HepG2 (cell line): ENCODE measurements at regions not wholly inside any gene's neighbourhood (a gene's known extent, or its start where the extent isn't known, plus 50 kb on each side); places are given as distances from the start of the nearest gene placed in this dataset.

Experiments
- ARNTL ChIP-seq: sonication (generic); formaldehyde crosslinking; IDR thresholded peaks from 2 replicates; pipeline ENCODE4 v1.4.0; 2020; ENCODE audit warnings: mild to moderate bottlenecking, missing genetic modification reagents
- CCAR2 ChIP-seq: fragments of 200-400 bp; formaldehyde crosslinking; optimal IDR thresholded peaks from 2 replicates; pipeline ENCODE3; 2018; ENCODE audit warnings: low read depth, mild to moderate bottlenecking, low read length, moderate library complexity
- EED ChIP-seq: sonication (generic); formaldehyde crosslinking; IDR thresholded peaks from 2 replicates; pipeline ENCODE4 v1.5.0; 2020; ENCODE audit warnings: mild to moderate bottlenecking, missing genetic modification reagents
- GABPB1 ChIP-seq: IDR thresholded peaks from 2 replicates; pipeline ENCODE4 v1.6.1; 2016; ENCODE audit warnings: mild to moderate bottlenecking, missing genetic modification reagents, moderate library complexity, missing compliant biosample characterization
- GATAD2A ChIP-seq: IDR thresholded peaks from 2 replicates; pipeline ENCODE4 v1.6.1; 2016
- HMGXB4 ChIP-seq, 2 experiments: sonication (generic) in 1 of 2; formaldehyde crosslinking in 1 of 2; IDR thresholded peaks; 2 replicates each; pipeline versions ENCODE4 v1.4.0 to v1.6.1; 2018 to 2020; ENCODE audit warnings: missing genetic modification reagents in 2 of 2, borderline replicate concordance in 1 of 2, low read depth in 1 of 2, mild to moderate bottlenecking in 1 of 2, missing biosample characterization in 1 of 2
- HNF4G ChIP-seq, 2 experiments: sonication (generic) in 1 of 2; formaldehyde crosslinking in 1 of 2; IDR thresholded peaks; 2 replicates each; pipeline versions ENCODE4 v1.4.0 to v1.6.1; 2011 to 2020; ENCODE audit warnings: borderline replicate concordance in 2 of 2, low read depth in 2 of 2, mild to moderate bottlenecking in 2 of 2, low read length in 1 of 2, missing genetic modification reagents in 1 of 2, moderate library complexity in 1 of 2
- HNRNPUL1 ChIP-seq: fragments of 200-400 bp; formaldehyde crosslinking; IDR thresholded peaks from 2 replicates; pipeline ENCODE4 v1.6.1; 2017; ENCODE audit warnings: low read depth, mild to moderate bottlenecking, low read length, moderate library complexity
- NCOA2 ChIP-seq: sonication (generic); formaldehyde crosslinking; IDR thresholded peaks from 2 replicates; pipeline ENCODE4 v1.8.0; 2022; ENCODE audit warnings: inconsistent platforms
- PATZ1 ChIP-seq: sonication (generic); formaldehyde crosslinking; IDR thresholded peaks from 2 replicates; pipeline ENCODE4 v1.4.0; 2020; ENCODE audit warnings: missing genetic modification reagents
- SKI ChIP-seq: fragments of 450-650 bp; IDR thresholded peaks from one replicate; pipeline ENCODE4 v1.6.1; 2018; ENCODE audit warnings: mild to moderate bottlenecking; ENCODE audit not compliant: partially characterized antibody
- SRSF1 ChIP-seq: fragments of 200-400 bp; formaldehyde crosslinking; optimal IDR thresholded peaks from 2 replicates; pipeline ENCODE3; 2017; ENCODE audit warnings: mild to moderate bottlenecking, low read depth, low read length, moderate library complexity
- TEAD2 ChIP-seq: sonication (generic); formaldehyde crosslinking; IDR thresholded peaks from 2 replicates; pipeline ENCODE4 v1.9.0; 2021; ENCODE audit warnings: missing genetic modification reagents
- ZBTB42 ChIP-seq: sonication (generic); formaldehyde crosslinking; IDR thresholded peaks from 2 replicates; pipeline ENCODE4 v1.5.0; 2020; ENCODE audit warnings: mild to moderate bottlenecking, missing genetic modification reagents
- ZNF598 ChIP-seq: sonication (generic); formaldehyde crosslinking; IDR thresholded peaks from 2 replicates; pipeline ENCODE4 v1.5.1; 2020; ENCODE audit warnings: mild to moderate bottlenecking, missing genetic modification reagents, borderline replicate concordance
- ZNF672 ChIP-seq: sonication (generic); formaldehyde crosslinking; IDR thresholded peaks from 2 replicates; pipeline ENCODE4 v1.8.1; 2022; ENCODE audit warnings: missing genetic modification reagents
- ZNF749 ChIP-seq: sonication (generic); formaldehyde crosslinking; IDR thresholded peaks from 2 replicates; pipeline ENCODE4 v1.8.0; 2022; ENCODE audit warnings: mild to moderate bottlenecking, missing genetic modification reagents, moderate library complexity, borderline replicate concordance
- ZNF776 ChIP-seq: sonication (generic); formaldehyde crosslinking; IDR thresholded peaks from 2 replicates; pipeline ENCODE4 v1.4.0; 2020; ENCODE audit warnings: mild to moderate bottlenecking, missing genetic modification reagents
- ZSCAN22 ChIP-seq: sonication (generic); formaldehyde crosslinking; IDR thresholded peaks from 2 replicates; pipeline ENCODE4 v1.4.0; 2020; ENCODE audit warnings: mild to moderate bottlenecking, missing genetic modification reagents
- TF ChIP-seq, protein P1 (sequence below): sonication (generic); formaldehyde crosslinking; IDR thresholded peaks from 2 replicates; pipeline ENCODE4 v1.4.0; 2020; ENCODE audit warnings: missing genetic modification reagents
- TF ChIP-seq, protein P2 (sequence below): sonication (generic); formaldehyde crosslinking; IDR thresholded peaks from 2 replicates; pipeline ENCODE4 v1.5.0; 2020; ENCODE audit warnings: mild to moderate bottlenecking, missing genetic modification reagents

DNA sequence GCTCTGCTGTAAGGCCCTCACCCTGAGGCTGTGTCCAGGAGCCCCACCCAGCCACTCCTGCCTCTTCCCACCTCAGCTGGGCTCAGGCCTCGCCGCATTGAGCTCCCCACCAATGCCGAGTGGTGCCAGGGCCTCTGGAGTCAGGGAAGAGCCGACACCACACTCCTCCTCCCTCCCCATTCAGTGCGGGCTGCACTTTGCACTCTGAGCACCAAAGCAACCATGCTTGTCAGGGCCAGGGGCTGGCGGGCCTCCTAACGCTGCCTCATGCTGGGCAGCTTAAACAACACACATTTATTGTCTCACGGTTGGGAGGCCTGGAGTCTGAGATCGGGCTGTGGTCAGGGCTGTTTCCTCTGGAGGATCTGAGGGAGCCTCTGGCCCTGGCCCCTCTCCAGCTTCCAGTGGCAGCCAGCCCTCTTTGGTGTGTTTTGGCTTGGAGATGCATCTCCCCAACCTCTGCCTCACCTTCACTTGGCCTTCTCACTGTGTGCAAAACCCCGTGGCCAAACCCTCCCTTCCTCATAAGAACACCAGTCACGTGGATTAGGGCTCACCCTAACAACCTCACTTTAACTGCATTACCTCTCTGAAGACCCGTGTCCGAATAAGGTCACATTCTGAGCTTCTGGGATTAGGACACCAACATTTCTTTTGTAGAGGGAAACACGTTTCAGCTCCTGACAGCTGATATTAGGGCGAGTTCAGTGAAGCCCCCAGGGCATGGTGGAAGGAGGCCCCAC lies 157.8 kb downstream of the MED10 start (continued):
- TF ChIP-seq ZNF672 (CRISPR knock-in tag): no peak
- TF ChIP-seq ZSCAN22: no peak
- TF ChIP-seq ZNF598 (CRISPR knock-in tag): no peak
- no peak; a peak in 1 of 4 replicates for TF ChIP-seq HMGXB4 (CRISPR knock-in tag; IDR thresholded peaks at IDR 0.05; ENCODE audit: borderline replicate concordance in 1 of 2, low read depth in 1 of 2)
- 0 out of 2 replicates have a peak, but pooled peaks have one; percentile 41 for TF ChIP-seq ZBTB42
- TF ChIP-seq ZNF776 (CRISPR knock-in tag): no peak
- no peak for TF ChIP-seq NCOA2 (CRISPR knock-in tag)
- TF ChIP-seq PATZ1: peak; percentile 63
- TF ChIP-seq CCAR2: no peak
- TF ChIP-seq, protein P1, sequence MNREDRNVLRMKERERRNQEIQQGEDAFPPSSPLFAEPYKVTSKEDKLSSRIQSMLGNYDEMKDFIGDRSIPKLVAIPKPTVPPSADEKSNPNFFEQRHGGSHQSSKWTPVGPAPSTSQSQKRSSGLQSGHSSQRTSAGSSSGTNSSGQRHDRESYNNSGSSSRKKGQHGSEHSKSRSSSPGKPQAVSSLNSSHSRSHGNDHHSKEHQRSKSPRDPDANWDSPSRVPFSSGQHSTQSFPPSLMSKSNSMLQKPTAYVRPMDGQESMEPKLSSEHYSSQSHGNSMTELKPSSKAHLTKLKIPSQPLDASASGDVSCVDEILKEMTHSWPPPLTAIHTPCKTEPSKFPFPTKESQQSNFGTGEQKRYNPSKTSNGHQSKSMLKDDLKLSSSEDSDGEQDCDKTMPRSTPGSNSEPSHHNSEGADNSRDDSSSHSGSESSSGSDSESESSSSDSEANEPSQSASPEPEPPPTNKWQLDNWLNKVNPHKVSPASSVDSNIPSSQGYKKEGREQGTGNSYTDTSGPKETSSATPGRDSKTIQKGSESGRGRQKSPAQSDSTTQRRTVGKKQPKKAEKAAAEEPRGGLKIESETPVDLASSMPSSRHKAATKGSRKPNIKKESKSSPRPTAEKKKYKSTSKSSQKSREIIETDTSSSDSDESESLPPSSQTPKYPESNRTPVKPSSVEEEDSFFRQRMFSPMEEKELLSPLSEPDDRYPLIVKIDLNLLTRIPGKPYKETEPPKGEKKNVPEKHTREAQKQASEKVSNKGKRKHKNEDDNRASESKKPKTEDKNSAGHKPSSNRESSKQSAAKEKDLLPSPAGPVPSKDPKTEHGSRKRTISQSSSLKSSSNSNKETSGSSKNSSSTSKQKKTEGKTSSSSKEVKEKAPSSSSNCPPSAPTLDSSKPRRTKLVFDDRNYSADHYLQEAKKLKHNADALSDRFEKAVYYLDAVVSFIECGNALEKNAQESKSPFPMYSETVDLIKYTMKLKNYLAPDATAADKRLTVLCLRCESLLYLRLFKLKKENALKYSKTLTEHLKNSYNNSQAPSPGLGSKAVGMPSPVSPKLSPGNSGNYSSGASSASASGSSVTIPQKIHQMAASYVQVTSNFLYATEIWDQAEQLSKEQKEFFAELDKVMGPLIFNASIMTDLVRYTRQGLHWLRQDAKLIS (CRISPR knock-in tag): no peak
- no peak for TF ChIP-seq ARNTL (CRISPR knock-in tag)
- TF ChIP-seq GABPB1 (CRISPR knock-in tag): peak; percentile 51
- TF ChIP-seq HNF4G (IDR thresholded peaks at IDR 0.05; ENCODE audit: borderline replicate concordance, low read depth, low read length): peak; percentile 63; the same call in 1 of the 2 replicates
- peak; percentile 67; the same call in 1 of the 2 replicates for TF ChIP-seq HNF4G (CRISPR knock-in tag; IDR thresholded peaks at IDR 0.05; ENCODE audit: borderline replicate concordance, low read depth)
- no peak for TF ChIP-seq SKI
- TF ChIP-seq HNRNPUL1: no peak
- TF ChIP-seq TEAD2: no peak
- TF ChIP-seq SRSF1: no peak
- TF ChIP-seq EED (CRISPR knock-in tag): no peak
- peak; percentile 61 for TF ChIP-seq GATAD2A (CRISPR knock-in tag)
- no peak for TF ChIP-seq ZNF749
- TF ChIP-seq, protein P2, sequence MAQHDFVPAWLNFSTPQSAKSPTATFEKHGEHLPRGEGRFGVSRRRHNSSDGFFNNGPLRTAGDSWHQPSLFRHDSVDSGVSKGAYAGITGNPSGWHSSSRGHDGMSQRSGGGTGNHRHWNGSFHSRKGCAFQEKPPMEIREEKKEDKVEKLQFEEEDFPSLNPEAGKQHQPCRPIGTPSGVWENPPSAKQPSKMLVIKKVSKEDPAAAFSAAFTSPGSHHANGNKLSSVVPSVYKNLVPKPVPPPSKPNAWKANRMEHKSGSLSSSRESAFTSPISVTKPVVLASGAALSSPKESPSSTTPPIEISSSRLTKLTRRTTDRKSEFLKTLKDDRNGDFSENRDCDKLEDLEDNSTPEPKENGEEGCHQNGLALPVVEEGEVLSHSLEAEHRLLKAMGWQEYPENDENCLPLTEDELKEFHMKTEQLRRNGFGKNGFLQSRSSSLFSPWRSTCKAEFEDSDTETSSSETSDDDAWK (CRISPR knock-in tag): no peak
